Activated CD4-positive, alpha-beta T cell treated with anti-CD3 and anti-CD28 coated beads, Interleukin-2, amount 10 ng/mL, durations not matched to agents 24 days and 14 days (primary cell): ENCODE measurements at regions not wholly inside any gene's neighbourhood (a gene's known extent, or its start where the extent isn't known, plus 50 kb on each side); places are given as distances from the start of the nearest gene placed in this dataset.
"Not testable (repeated sequence)": the region's sequence is repeated elsewhere in the genome, so short reads cannot be mapped to it uniquely, and the experiment has no call there.

ENCODE experiments used
- DNase-seq: peaks from one replicate; pipeline ENCODE4 v3.0.0; 2022
- H3K27ac Mint-ChIP-seq: one replicate; pipeline ENCODE4 v1.8.0; 2022; ENCODE audit warnings: mild to moderate bottlenecking, mixed read lengths
- H3K27me3 Mint-ChIP-seq: one replicate; pipeline ENCODE4 v1.8.0; 2022; ENCODE audit warnings: mixed read lengths
- H3K36me3 Mint-ChIP-seq: one replicate; pipeline ENCODE4 v1.8.0; 2022; ENCODE audit warnings: low read depth, mild to moderate bottlenecking, mixed read lengths
- H3K4me1 Mint-ChIP-seq: one replicate; pipeline ENCODE4 v1.8.0; 2021; ENCODE audit warnings: mixed read lengths
- H3K4me3 Mint-ChIP-seq: one replicate; pipeline ENCODE4 v1.8.0; 2022; ENCODE audit warnings: mild to moderate bottlenecking, moderate library complexity, mixed read lengths
- H3K9me3 Mint-ChIP-seq: one replicate; pipeline ENCODE4 v1.8.0; 2021; ENCODE audit warnings: mixed read lengths
- intact Hi-C: fragments of 100-400 bp; cut with micrococcal nuclease; formaldehyde crosslinking; loops from one replicate; pipeline ENCODE4 v1.15.1; 2023

DNA sequence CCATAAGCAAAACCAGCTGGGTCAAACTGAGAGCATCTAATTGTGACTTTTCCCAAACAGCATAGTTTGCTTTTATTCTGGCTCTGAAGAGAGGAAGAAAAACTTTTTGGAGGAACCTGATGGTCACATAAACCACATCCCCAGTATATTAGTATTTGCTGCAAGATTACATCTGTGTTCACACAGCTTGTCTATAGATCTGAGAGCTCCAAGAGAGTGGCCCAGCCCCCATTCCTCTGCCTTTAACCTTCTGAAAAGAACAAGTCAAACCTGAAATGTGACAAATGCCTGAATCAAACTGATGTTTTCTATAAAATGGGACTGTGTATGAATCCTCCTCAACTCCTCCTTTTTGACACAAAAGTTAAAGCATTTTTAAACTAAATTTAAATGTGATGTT, 435.2 kb downstream of the ZNF479 start:
- DNase-seq, H3K4me3 Mint-ChIP-seq, H3K27ac Mint-ChIP-seq, H3K9me3 Mint-ChIP-seq, H3K27me3 Mint-ChIP-seq, H3K4me1 Mint-ChIP-seq, H3K36me3 Mint-ChIP-seq, intact Hi-C loops: not testable (repeated sequence)

DNA sequence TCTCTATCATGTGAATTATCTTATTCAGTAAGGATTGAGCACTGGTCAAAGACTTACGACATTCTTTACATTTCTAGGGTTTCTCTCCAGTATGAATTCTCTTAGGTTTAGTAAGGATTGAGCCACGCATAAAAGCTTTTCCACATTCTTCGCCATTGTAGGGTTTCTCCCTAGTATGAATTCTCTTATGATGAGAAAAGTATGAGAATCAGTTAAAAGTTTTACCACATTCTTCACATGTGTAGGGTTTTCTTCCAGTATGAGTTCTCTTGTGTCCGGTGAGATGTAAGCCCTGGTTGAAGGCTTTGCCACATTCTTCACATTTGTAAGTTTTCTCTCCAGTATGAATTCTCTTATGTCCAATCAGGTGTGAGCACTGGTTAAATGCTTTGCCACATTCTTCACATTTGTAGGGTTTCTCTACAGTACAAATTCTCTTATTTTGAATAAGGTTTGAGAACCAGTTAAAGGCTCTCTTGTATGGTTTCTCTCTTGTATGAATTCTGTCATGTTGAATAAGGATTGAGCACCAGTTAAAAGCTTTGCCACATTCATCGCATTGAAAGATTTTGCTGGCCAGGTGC, 445.9 kb downstream of the ZNF479 start:
- H3K27ac Mint-ChIP-seq: no peak overlapping the region
- no peak for DNase-seq
- H3K36me3 Mint-ChIP-seq: no peaks in the 10 kb centered on the region
- intact Hi-C loops: no loop called here
- H3K4me1 Mint-ChIP-seq: no peaks in the 10 kb centered on the region
- H3K9me3 Mint-ChIP-seq: peaks cover 10% of the 10 kb centered on the region
- H3K27me3 Mint-ChIP-seq: no peaks in the 10 kb centered on the region
- H3K4me3 Mint-ChIP-seq: no peak overlapping the region

- no peaks in the 10 kb centered on the region for H3K4me1 Mint-ChIP-seq
- H3K27me3 Mint-ChIP-seq: no peaks in the 10 kb centered on the region
- H3K4me3 Mint-ChIP-seq: no peak overlapping the region
- no peak overlapping the region for H3K27ac Mint-ChIP-seq
- peaks cover 33% of the 10 kb centered on the region for H3K9me3 Mint-ChIP-seq
- H3K36me3 Mint-ChIP-seq: no peaks in the 10 kb centered on the region
- no peak for DNase-seq
- intact Hi-C loops: no loop called here
Measured at GRCh38 chr7:56639173-56639746, 493.0 kb downstream of the ZNF479 start.

DNA sequence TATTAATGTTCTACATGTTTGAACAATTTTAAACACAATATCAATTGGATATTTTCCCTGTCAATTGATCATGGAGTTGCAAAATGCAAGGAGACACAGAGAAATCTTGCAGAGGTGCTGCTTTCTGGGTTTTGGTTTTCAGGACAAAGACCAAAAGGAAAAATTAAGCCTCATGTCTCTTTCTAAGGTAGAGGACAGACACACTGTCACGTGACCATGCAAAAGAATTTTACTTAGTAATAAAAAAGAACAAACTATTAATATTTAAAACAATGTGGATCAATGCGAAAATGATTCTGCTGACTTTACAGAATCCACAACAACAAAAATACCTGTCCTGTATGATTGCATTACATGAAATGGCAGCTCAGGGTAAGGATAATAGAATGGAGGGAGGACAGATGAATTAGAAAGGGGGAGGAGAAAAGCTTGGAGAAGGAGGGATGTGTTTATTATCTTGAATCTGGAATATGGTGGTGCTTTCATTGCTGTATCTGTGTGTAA, 493.7 kb upstream of the NUPR2 start:
- Mint-ChIP-seq H3K27ac (no peak overlapping the region), H3K4me3 (no peak overlapping the region), H3K27me3 (no peaks in the 10 kb centered on the region), H3K4me1 (no peaks in the 10 kb centered on the region), H3K36me3 (no peaks in the 10 kb centered on the region), H3K9me3 (peaks cover 41% of the 10 kb centered on the region)
- intact Hi-C loops: no loop called here
- DNase-seq: no peak

DNA sequence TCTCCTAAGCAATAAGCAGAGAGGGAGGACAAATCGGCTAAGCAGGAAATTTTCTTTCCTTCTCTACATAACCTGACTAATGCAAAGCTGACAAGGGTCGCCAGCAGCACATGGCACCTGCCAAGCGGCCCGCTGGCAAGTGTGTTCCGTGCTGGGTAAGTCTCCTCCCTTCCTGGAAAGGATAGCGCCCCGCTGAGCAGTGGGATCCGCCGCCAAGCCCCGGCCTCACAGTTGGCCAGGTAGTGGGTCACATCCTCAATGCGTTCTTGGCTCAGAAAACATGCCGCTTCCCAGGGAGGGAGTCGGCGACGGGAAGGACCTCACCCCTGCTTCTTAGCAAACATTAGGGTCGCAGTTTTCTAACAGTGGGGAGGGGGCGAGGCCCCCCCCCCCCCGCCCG, 488.9 kb upstream of the NUPR2 start:
- H3K4me1 Mint-ChIP-seq: no peaks in the 10 kb centered on the region

DNA sequence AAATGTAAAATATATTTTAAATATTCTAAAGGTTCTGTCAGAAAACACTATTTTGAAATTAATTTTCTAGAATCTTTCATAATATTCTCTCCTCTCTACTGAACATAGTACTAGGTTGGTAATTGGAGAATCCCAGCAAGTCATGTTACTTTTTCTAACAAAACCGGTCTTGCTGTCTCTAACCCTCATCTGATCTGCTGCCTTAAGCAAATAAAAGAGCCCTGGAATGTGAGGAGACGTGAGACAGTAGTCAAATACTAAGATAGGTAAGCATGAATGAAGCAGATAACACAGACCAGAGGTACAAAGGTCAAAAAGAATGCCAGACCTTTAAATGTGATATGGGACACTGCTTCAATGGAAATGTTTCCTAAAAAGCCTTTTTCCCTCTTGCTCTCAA, 462.4 kb upstream of the NUPR2 start:
- Mint-ChIP-seq H3K27ac (no peak overlapping the region), H3K36me3 (no peaks in the 10 kb centered on the region), H3K27me3 (no peaks in the 10 kb centered on the region), H3K4me1 (no peaks in the 10 kb centered on the region), H3K9me3 (peaks cover 23% of the 10 kb centered on the region), H3K4me3 (no peak overlapping the region)
- intact Hi-C loops: no loop called here
- no peak for DNase-seq

More for the DNA sequence above, 488.9 kb upstream of the NUPR2 start:
- intact Hi-C loops: no loop called here
- Mint-ChIP-seq H3K9me3 (peaks cover 29% of the 10 kb centered on the region), H3K36me3 (no peaks in the 10 kb centered on the region), H3K27me3 (no peaks in the 10 kb centered on the region), H3K4me3 (no peak overlapping the region), H3K27ac (no peak overlapping the region)
- DNase-seq: no peak

- no peaks in the 10 kb centered on the region for H3K4me1 Mint-ChIP-seq
- no peak for DNase-seq
- H3K27me3 Mint-ChIP-seq: no peaks in the 10 kb centered on the region
- no peak overlapping the region for H3K27ac Mint-ChIP-seq
- H3K36me3 Mint-ChIP-seq: no peaks in the 10 kb centered on the region
- no peaks in the 10 kb centered on the region for H3K9me3 Mint-ChIP-seq
- H3K4me3 Mint-ChIP-seq: no peak overlapping the region
- intact Hi-C loops: no loop called here
Measured at GRCh38 chr7:56570968-56571367, 454.8 kb upstream of the NUPR2 start.

DNA sequence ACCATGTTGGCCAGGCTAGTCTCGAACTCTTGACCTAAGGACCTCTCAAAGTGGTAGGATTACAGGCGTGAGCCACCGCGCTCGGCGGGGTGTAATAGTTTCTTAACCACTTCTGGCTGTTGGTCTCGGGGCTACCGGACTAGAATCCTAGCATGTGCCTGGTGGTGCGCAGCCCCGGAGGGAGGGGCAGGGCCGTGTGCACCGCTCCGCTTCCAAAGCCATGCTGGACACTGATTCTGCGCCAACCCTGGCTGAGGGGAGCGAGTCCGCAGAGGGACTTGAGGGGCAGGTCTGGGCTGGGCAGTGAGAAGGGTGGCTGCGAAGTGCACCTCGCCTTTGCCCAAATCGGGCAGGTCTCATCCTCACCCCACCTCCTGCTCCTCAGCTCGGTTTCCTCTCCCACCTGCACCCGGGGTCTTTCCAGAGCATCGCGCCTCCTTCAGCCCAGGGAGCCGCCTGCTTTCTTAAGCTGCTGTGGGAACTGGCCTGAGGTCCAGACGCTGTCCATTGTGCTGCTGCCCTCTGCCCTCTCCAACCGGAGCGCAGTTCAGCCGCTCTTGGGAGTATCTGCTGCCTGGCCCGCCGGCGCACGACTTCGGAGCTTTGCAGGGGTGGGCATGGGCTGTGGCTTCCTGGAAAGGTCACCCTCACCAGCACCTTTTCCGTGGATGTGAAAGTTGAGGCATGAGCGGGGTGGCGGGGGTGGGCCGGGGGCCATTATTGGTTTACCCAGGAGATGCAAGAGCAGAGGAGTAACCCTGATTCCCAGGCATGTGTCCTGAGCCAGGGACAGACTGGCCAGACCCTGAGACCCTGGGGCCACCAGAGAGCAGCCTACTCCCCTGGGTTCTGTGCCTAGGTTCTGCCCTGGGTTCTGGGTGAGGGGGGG, 422.6 kb upstream of the NUPR2 start:
- intact Hi-C loops: no loop called here
- Mint-ChIP-seq H3K9me3 (peaks cover 32% of the 10 kb centered on the region), H3K36me3 (no peaks in the 10 kb centered on the region), H3K27ac (no peak overlapping the region), H3K4me1 (no peaks in the 10 kb centered on the region), H3K4me3 (no peak overlapping the region), H3K27me3 (no peaks in the 10 kb centered on the region)
- DNase-seq: no peak

DNA sequence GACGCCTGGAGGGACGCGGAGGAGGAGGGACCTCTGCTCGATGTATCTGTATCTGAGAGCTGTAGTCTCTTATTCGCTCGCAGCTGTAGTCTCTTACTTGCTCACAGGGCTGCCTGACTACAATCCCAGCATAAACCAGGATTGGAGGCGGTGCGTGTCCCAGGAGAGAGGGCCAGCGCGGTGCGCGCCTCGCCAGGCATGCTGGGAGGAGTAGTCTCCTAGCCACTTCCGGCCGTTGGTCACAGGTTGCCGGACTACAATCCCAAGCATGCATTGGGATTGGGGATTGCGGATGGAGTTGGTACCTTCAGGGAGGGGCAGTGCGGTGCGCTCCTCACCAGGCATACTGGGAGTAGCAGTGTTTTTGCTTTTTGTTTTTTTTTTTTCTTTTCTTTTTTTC, 421.7 kb upstream of the NUPR2 start:
- no peak for DNase-seq
- Mint-ChIP-seq H3K4me1 (no peaks in the 10 kb centered on the region), H3K9me3 (peaks cover 32% of the 10 kb centered on the region), H3K4me3 (no peak overlapping the region), H3K36me3 (no peaks in the 10 kb centered on the region), H3K27ac (no peak overlapping the region), H3K27me3 (no peaks in the 10 kb centered on the region)
- intact Hi-C loops: no loop called here

DNA sequence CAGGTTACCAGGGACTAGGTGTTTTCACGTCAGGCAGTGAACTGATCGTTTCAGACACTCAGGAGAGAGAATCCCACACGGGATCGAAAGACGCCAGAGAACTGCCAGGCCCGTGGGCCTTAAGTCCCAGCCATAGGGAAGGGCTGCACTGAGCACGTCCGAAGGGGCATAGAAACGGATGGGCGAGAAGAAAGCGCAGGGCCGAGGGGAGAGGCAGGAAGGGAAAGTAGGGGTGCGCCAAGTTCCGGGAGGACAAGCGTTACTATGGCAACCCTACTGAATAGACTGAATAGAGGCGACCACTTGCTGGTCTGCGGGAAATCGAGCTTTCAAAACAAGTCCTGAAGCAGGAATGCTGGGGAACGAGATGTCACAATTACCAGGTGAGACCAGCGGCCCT, 421.3 kb upstream of the NUPR2 start:
- H3K27ac Mint-ChIP-seq: no peak overlapping the region
- peaks cover 32% of the 10 kb centered on the region for H3K9me3 Mint-ChIP-seq
- H3K27me3 Mint-ChIP-seq: no peaks in the 10 kb centered on the region
- no peak overlapping the region for H3K4me3 Mint-ChIP-seq
- intact Hi-C loops: no loop called here
- H3K36me3 Mint-ChIP-seq: no peaks in the 10 kb centered on the region
- DNase-seq: no peak
- no peaks in the 10 kb centered on the region for H3K4me1 Mint-ChIP-seq

DNA sequence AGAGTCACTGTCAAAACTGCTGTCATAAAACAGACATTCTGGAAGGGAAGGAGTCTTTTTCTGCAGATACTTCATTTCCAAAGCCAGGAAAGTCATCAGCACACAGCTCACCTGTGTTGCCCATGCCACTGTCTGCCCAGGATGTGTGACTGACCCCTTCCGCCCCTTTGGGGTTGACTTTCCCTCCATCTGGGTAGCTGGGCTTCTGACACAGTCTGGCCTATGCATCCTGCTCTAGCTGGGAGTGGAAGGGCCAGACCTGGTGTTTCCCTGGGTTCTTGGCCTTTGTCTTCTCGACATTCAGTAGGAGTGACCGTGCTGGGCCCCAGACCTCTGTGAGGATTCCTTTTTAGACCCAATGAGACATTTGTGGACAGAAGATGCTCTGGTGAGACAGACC, 378.9 kb upstream of the NUPR2 start:
- no peak overlapping the region for H3K27ac Mint-ChIP-seq
- no peaks in the 10 kb centered on the region for H3K27me3 Mint-ChIP-seq
- no peaks in the 10 kb centered on the region for H3K4me1 Mint-ChIP-seq
- H3K4me3 Mint-ChIP-seq: no peak overlapping the region
- no peak for DNase-seq
- intact Hi-C loops: no loop called here
- peaks cover 5% of the 10 kb centered on the region for H3K9me3 Mint-ChIP-seq
- no peaks in the 10 kb centered on the region for H3K36me3 Mint-ChIP-seq

GRCh38 chr7:56493704-56494450, 377.7 kb upstream of the NUPR2 start:
- H3K36me3 Mint-ChIP-seq: no peaks in the 10 kb centered on the region
- H3K4me3 Mint-ChIP-seq: no peak overlapping the region
- H3K9me3 Mint-ChIP-seq: peaks cover 3% of the 10 kb centered on the region
- H3K27ac Mint-ChIP-seq: no peak overlapping the region
- no peaks in the 10 kb centered on the region for H3K27me3 Mint-ChIP-seq
- no peak for DNase-seq
- intact Hi-C loops: no loop called here
- H3K4me1 Mint-ChIP-seq: no peaks in the 10 kb centered on the region

- Mint-ChIP-seq H3K27ac (no peak overlapping the region), H3K9me3 (peaks cover 4% of the 10 kb centered on the region), H3K4me3 (no peak overlapping the region), H3K4me1 (no peaks in the 10 kb centered on the region), H3K36me3 (no peaks in the 10 kb centered on the region), H3K27me3 (no peaks in the 10 kb centered on the region)
- intact Hi-C loops: no loop called here
- no peak for DNase-seq
Measured at GRCh38 chr7:56493196-56493595, 377.0 kb upstream of the NUPR2 start.
